Aorta (tissue), 5 donors: ENCODE measurements at regions not wholly inside any gene's neighbourhood (a gene's known extent, or its start where the extent isn't known, plus 50 kb on each side); places are given as distances from the start of the nearest gene placed in this dataset.

Experiments
- ATAC-seq: fragments of 200-7000 bp; cut with Tn5 transposase; one replicate; pipeline ENCODE4 v1.9.1; 2022; ENCODE audit warnings: moderate library complexity; ENCODE audit not compliant: low FRiP score
- DNase-seq, 2 donors: peaks; one replicate each; pipeline ENCODE4 v3.0.0-alpha.2; 2020
- H3K27ac ChIP-seq, 2 donors: one replicate each; pipeline ENCODE4 v1.5.1; 2013; ENCODE audit warnings: low read length in 2 of 2, mild to moderate bottlenecking in 2 of 2, moderate library complexity in 2 of 2, control low read depth in 1 of 2, inconsistent platforms in 1 of 2, low read depth in 1 of 2
- H3K27me3 ChIP-seq, 2 donors: one replicate each; pipeline ENCODE4 v1.6.1; 2013; ENCODE audit warnings: control low read depth in 1 of 2, low read length in 1 of 2, mild to moderate bottlenecking in 1 of 2, moderate library complexity in 1 of 2; ENCODE audit not compliant: insufficient read depth in 2 of 2, control insufficient read depth in 1 of 2
- H3K36me3 ChIP-seq, 2 donors: one replicate each; pipeline ENCODE4 v1.6.1; 2013; ENCODE audit warnings: control low read depth in 1 of 2, low read length in 1 of 2, mild to moderate bottlenecking in 1 of 2; ENCODE audit not compliant: insufficient read depth in 2 of 2, control insufficient read depth in 1 of 2
- H3K4me1 ChIP-seq, 2 donors: one replicate each; pipeline ENCODE4 v1.6.1; 2013; ENCODE audit warnings: low read length in 2 of 2, control low read depth in 1 of 2, mild to moderate bottlenecking in 1 of 2, moderate library complexity in 1 of 2; ENCODE audit not compliant: insufficient read depth in 2 of 2, control insufficient read depth in 1 of 2
- H3K4me3 ChIP-seq, 2 donors: one replicate each; pipeline ENCODE4 v1.5.1; 2013; ENCODE audit warnings: low read length in 2 of 2, control low read depth in 1 of 2, mild to moderate bottlenecking in 1 of 2
- H3K9me3 ChIP-seq: one replicate; pipeline ENCODE4 v1.6.1; 2013; ENCODE audit warnings: mild to moderate bottlenecking, low read length; ENCODE audit not compliant: control insufficient read depth
- WGBS, 2 donors: extraction: QIAGEN DNeasy Blood & Tissue Kit; methylation state at CpG; one replicate each; pipeline ENCODE4 v1.1.7; 2013; 5-methylcytosine and 5-hydroxymethylcytosine counted together
- intact Hi-C, 2 donors: fragments of 100-400 bp; cut with DNase I; formaldehyde crosslinking; loops; one replicate each; pipeline versions ENCODE4 v1.14.2 to v1.15.0; 2022
- donor health status: healthy with polysubstance abuse.
- donor health status: Bipolar disorder and iron deficiency.
- donor health status: DM: no; HTN: no; CAD: no.
- donor health status: DM: no; HTN: no; CAD: no.
- donor health status: DM: yes; HTN: yes; CAD: no.

- no peaks in the 10 kb centered on the region for H3K36me3 ChIP-seq
- 31 to 50% methylated on average over 2 of the region's 2 CpGs for WGBS, 2 donors
- no peaks in the 10 kb centered on the region for H3K9me3 ChIP-seq
- no peaks in the 10 kb centered on the region for H3K4me1 ChIP-seq
- no peak overlapping the region for H3K4me3 ChIP-seq
- H3K27ac ChIP-seq: no peak overlapping the region
- H3K27me3 ChIP-seq: no peaks in the 10 kb centered on the region
- DNase-seq (no peak), ATAC-seq (no peak)
- intact Hi-C loops: no loop called here
Measured at GRCh38 chr12:87378526-87378925, 650.7 kb downstream of the C12orf50 start.

GRCh38 chr12:87376722-87377121 is 652.5 kb downstream of the C12orf50 start:
- H3K27ac ChIP-seq: no peak overlapping the region
- no peaks in the 10 kb centered on the region for H3K4me1 ChIP-seq
- no peaks in the 10 kb centered on the region for H3K36me3 ChIP-seq
- ATAC-seq (no peak), DNase-seq (no peak)
- H3K27me3 ChIP-seq: no peaks in the 10 kb centered on the region
- no peak overlapping the region for H3K4me3 ChIP-seq
- intact Hi-C loops: no loop called here
- WGBS, 2 donors: 72 to 83% methylated on average over 2 of the region's 2 CpGs
- no peaks in the 10 kb centered on the region for H3K9me3 ChIP-seq

- intact Hi-C loops: no loop called here
- Histone ChIP-seq H3K27me3 (no peaks in the 10 kb centered on the region), H3K4me1 (no peaks in the 10 kb centered on the region), H3K4me3 (no peak overlapping the region), H3K9me3 (no peaks in the 10 kb centered on the region), H3K27ac (no peak overlapping the region), H3K36me3 (no peaks in the 10 kb centered on the region)
- DNase-seq (no peak), ATAC-seq (no peak)
- WGBS, 2 donors: 15 to 28% methylated on average over 2 of the region's 2 CpGs
Measured at GRCh38 chr12:87369161-87369560, 660.0 kb downstream of the C12orf50 start.

- ATAC-seq (no peak), DNase-seq (no peak)
- intact Hi-C loops: no loop called here
- WGBS, 2 donors: 92 to 94% methylated on average over 1 of the region's 1 CpG
- Histone ChIP-seq H3K4me1 (no peaks in the 10 kb centered on the region), H3K27me3 (no peaks in the 10 kb centered on the region), H3K27ac (no peak overlapping the region), H3K36me3 (no peaks in the 10 kb centered on the region), H3K9me3 (no peaks in the 10 kb centered on the region), H3K4me3 (no peak overlapping the region)
Measured at GRCh38 chr12:87368259-87368658, 660.9 kb downstream of the C12orf50 start.

GRCh38 chr12:87365423-87365822 is 663.8 kb downstream of the C12orf50 start:
- Histone ChIP-seq H3K36me3 (no peaks in the 10 kb centered on the region), H3K27ac (no peak overlapping the region), H3K9me3 (no peaks in the 10 kb centered on the region), H3K4me3 (no peak overlapping the region), H3K4me1 (no peaks in the 10 kb centered on the region), H3K27me3 (no peaks in the 10 kb centered on the region)
- WGBS, 2 donors: 99 to 100% methylated on average over 1 of the region's 1 CpG
- no peak for ATAC-seq
- DNase-seq: no peak
- intact Hi-C loops: no loop called here

- no peak for DNase-seq
- no peaks in the 10 kb centered on the region for H3K9me3 ChIP-seq
- 97 to 100% methylated on average over 8 of the region's 8 CpGs for WGBS, 2 donors
- H3K36me3 ChIP-seq: no peaks in the 10 kb centered on the region
- intact Hi-C loops: no loop called here
- ATAC-seq: no peak
- no peaks in the 10 kb centered on the region for H3K27me3 ChIP-seq
- H3K4me1 ChIP-seq: no peaks in the 10 kb centered on the region
- no peak overlapping the region for H3K27ac ChIP-seq
- H3K4me3 ChIP-seq: no peak overlapping the region
Measured at GRCh38 chr12:87363497-87364084, 665.6 kb downstream of the C12orf50 start.

GRCh38 chr12:87349681-87350080 is 679.5 kb downstream of the C12orf50 start:
- Histone ChIP-seq H3K36me3 (no peaks in the 10 kb centered on the region), H3K27ac (no peak overlapping the region), H3K4me1 (peaks cover 0 to 5% of the 10 kb centered on the region in 2 donors), H3K9me3 (no peaks in the 10 kb centered on the region), H3K27me3 (no peaks in the 10 kb centered on the region), H3K4me3 (no peak overlapping the region)
- DNase-seq: no peak
- intact Hi-C loops: no loop called here
- no peak for ATAC-seq
- 76 to 80% methylated on average over 3 of the region's 3 CpGs for WGBS, 2 donors

- intact Hi-C loops: no loop called here
- DNase-seq: no peak
- Histone ChIP-seq H3K4me1 (peaks cover 0 to 5% of the 10 kb centered on the region in 2 donors), H3K27ac (no peak overlapping the region), H3K27me3 (no peaks in the 10 kb centered on the region), H3K9me3 (no peaks in the 10 kb centered on the region), H3K4me3 (no peak overlapping the region), H3K36me3 (no peaks in the 10 kb centered on the region)
- 88 to 93% methylated on average over 3 of the region's 3 CpGs for whole genome bisulfite sequencing, 2 donors
- no peak for ATAC-seq
Measured at GRCh38 chr12:87348071-87348470, 681.1 kb downstream of the C12orf50 start.

- H3K27ac ChIP-seq: no peak overlapping the region
- WGBS, 2 donors: 81 to 83% methylated on average over 4 of the region's 4 CpGs
- no peak for DNase-seq
- H3K4me1 ChIP-seq: peaks cover 0 to 5% of the 10 kb centered on the region in 2 donors
- intact Hi-C loops: no loop called here
- no peak overlapping the region for H3K4me3 ChIP-seq
- no peak for ATAC-seq
- H3K27me3 ChIP-seq: no peaks in the 10 kb centered on the region
- H3K36me3 ChIP-seq: no peaks in the 10 kb centered on the region
- H3K9me3 ChIP-seq: no peaks in the 10 kb centered on the region
Measured at GRCh38 chr12:87344699-87345098, 684.5 kb downstream of the C12orf50 start.
